Memory B cell (primary cell): ENCODE measurements at regions not wholly inside any gene's neighbourhood (a gene's known extent, or its start where the extent isn't known, plus 50 kb on each side); places are given as distances from the start of the nearest gene placed in this dataset.
"Not testable (repeated sequence)": the region's sequence is repeated elsewhere in the genome, so short reads cannot be mapped to it uniquely, and the experiment has no call there.

Source experiments
- ATAC-seq: fragments of 150-1000 bp; cut with Tn5 transposase; 2 replicates; pipeline ENCODE4 v1.10.0; 2021; ENCODE audit warnings: low read depth, mild to moderate bottlenecking, moderate library complexity
- DNase-seq, 2 donors: peaks; one replicate each; pipeline ENCODE4 v3.0.0; 2022; ENCODE audit warnings: low spot score in 2 of 2
- H3K27ac Mint-ChIP-seq: one replicate; pipeline ENCODE4 v1.8.0; 2022; ENCODE audit warnings: mild to moderate bottlenecking, moderate library complexity, mixed read lengths
- H3K27me3 Mint-ChIP-seq: one replicate; pipeline ENCODE4 v1.8.0; 2022; ENCODE audit warnings: mixed read lengths
- H3K36me3 Mint-ChIP-seq: one replicate; pipeline ENCODE4 v1.8.0; 2022; ENCODE audit warnings: mild to moderate bottlenecking, mixed read lengths
- H3K4me1 Mint-ChIP-seq: one replicate; pipeline ENCODE4 v1.8.0; 2022; ENCODE audit warnings: mixed read lengths
- H3K4me3 Mint-ChIP-seq: one replicate; pipeline ENCODE4 v1.8.0; 2022; ENCODE audit warnings: mild to moderate bottlenecking, moderate library complexity, mixed read lengths
- H3K9me3 Mint-ChIP-seq: one replicate; pipeline ENCODE4 v1.8.0; 2022; ENCODE audit warnings: mixed read lengths

DNA sequence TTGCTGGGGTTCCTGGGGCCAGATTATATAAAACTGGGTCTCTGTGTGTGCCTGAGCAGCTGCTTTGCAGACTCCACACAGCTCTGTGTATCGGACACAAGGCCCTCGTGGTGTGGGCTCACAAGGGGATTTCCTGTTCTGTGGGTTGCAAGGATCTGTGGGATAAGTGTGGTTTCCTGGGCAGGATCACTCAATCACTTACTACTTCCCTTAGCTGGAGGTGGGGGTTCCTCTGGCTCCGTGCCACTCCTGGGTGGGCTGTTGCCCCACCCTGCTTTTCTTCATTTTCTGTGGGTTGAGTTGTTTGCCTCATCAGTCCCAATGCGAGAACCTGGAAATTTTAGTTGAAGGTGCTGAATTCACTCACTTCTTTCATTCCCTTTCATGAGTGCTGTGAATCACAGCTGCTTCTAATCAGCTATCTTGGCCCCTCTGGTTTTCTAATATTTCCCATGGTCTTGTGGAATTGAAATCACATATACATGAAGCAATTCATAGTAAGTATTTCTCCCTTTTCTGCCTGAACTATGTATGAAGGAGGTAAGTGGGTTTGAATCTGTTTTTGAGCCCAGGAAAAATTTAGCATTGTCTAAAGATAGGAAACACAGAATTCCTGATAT is 196.3 kb downstream of the DCDC2C start:
- H3K27ac Mint-ChIP-seq: no peak overlapping the region
- H3K36me3 Mint-ChIP-seq: no peaks in the 10 kb centered on the region
- no peak overlapping the region for H3K4me3 Mint-ChIP-seq
- H3K27me3 Mint-ChIP-seq: peaks cover 8% of the 10 kb centered on the region
- peaks cover 5% of the 10 kb centered on the region for H3K9me3 Mint-ChIP-seq
- DNase-seq (no peak), ATAC-seq (no peak)
- no peaks in the 10 kb centered on the region for H3K4me1 Mint-ChIP-seq

DNA sequence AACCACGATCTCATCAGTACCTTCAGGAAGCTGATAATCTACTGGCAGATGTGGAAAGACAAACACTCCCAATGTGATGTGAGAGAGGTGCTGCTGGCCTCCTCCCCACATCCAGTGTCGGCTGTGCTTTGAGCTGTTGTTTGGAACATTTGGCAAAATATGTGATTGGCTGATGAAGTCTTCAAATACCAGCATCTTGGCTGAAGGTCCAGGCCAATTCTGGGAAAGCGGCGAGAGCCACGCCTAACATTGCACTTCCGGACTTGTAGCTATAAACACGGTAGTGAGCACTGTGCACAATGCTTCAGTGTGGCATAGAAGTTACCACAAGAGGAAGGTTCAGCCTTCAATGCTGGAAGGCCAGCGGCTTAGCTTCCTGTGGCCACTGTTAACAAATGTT is 198.8 kb downstream of the DCDC2C start:
- H3K4me1 Mint-ChIP-seq: no peaks in the 10 kb centered on the region
- no peak for ATAC-seq
- H3K27me3 Mint-ChIP-seq: peaks cover 6% of the 10 kb centered on the region
- H3K4me3 Mint-ChIP-seq: no peak overlapping the region
- peaks cover 1% of the 10 kb centered on the region for H3K9me3 Mint-ChIP-seq
- DNase-seq: no peak
- H3K27ac Mint-ChIP-seq: no peak overlapping the region
- H3K36me3 Mint-ChIP-seq: no peaks in the 10 kb centered on the region

DNA sequence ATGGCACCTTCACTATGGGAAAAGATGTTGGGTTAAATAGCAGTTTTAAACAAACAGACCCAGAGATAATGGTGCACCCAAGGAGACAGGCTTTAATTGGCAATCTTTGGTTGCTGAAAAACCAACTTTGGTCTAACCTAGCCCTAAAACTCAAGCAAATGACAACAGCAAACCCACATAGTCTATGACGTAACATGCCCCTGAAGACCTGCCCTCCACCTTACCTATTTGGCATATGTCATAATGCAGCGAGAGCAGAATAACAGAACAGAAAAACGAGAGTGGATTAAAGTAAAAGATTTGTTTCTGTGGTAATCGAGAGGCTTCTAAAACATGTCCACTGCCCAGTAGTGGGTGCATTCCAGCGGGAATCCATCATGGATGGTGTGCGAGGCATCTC is 200.7 kb downstream of the DCDC2C start:
- Mint-ChIP-seq H3K36me3 (no peaks in the 10 kb centered on the region), H3K4me3 (no peak overlapping the region), H3K27ac (no peak overlapping the region), H3K4me1 (no peaks in the 10 kb centered on the region), H3K9me3 (peaks cover 7% of the 10 kb centered on the region), H3K27me3 (peaks cover 6% of the 10 kb centered on the region)
- ATAC-seq (no peak), DNase-seq (no peak)

DNA sequence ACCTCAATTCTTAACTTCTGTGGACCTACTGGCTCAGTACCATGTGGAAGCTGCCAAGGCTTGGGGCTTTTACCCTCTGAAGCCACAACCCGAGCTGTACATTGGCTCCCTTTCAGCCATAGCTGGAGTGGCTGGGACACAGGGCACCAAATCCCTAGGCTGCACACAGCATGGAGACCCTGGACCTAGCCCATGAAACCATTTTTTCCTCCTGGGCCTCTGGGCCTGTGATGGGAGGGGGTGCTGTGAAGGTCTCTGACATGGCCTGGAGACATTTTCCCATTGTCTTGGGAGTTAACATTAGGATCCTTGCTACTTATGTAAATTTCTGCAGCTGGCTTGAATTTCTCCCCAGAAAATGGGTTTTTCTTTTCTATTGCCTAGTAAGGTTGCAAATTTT is 205.1 kb downstream of the DCDC2C start:
- not testable (repeated sequence) for H3K4me1 Mint-ChIP-seq, DNase-seq, ATAC-seq, H3K27ac Mint-ChIP-seq, H3K27me3 Mint-ChIP-seq, H3K4me3 Mint-ChIP-seq, H3K36me3 Mint-ChIP-seq
- H3K9me3 Mint-ChIP-seq: peaks cover 14% of the 10 kb centered on the region

DNA sequence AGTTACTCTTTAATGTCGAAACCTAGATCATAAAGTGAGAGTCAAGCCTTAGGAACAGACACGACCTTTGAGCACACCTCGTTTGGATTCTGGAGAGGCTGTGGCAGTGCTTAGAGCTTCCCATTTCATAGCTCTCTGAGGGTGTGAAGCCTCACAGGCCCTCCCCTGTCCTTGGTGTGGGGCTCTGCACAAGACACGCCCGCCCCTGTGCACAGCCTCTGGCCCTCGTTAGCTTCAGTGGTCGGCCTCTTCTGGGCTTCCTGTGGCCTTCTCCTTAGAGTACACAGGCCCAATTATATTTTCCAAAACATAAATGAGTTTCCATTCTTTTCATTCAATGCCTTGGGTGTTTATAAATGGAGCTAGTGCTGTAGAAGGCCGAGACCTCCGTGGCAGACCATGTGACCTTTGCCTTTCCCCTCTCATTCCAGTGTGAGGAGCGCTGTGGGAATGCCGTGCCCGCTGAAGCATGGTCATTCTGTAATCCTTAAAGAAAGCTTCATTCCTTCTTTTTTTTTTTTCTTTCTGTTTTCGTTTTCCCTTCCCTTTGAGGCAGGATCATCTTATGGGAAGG is 208.6 kb downstream of the DCDC2C start:
- H3K9me3 Mint-ChIP-seq: peaks cover 14% of the 10 kb centered on the region
- no peaks in the 10 kb centered on the region for H3K36me3 Mint-ChIP-seq
- no peak overlapping the region for H3K27ac Mint-ChIP-seq
- H3K27me3 Mint-ChIP-seq: no peaks in the 10 kb centered on the region
- no peak for DNase-seq
- no peaks in the 10 kb centered on the region for H3K4me1 Mint-ChIP-seq
- no peak for ATAC-seq
- no peak overlapping the region for H3K4me3 Mint-ChIP-seq

DNA sequence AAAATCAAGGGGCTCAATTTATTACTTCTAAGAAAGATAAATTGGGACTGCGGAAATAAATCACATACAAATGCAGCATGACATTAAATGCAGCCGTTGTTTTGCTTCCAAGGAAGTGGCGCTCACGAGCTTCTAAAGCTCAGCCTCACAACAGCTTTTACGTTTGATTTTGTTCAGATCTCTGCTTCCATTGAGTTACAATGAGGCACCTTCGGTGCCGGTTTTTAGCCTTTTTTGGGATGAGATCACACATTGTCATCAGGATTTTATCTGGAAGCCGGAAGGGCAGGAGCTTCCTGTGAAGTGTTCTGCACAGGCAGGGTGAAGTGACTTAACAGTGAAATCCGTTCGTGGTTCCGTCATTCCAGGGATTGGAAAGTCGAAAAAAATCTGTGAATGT is 209.8 kb downstream of the DCDC2C start:
- H3K27ac Mint-ChIP-seq: no peak overlapping the region
- no peak for ATAC-seq
- no peaks in the 10 kb centered on the region for H3K27me3 Mint-ChIP-seq
- no peak for DNase-seq
- no peak overlapping the region for H3K4me3 Mint-ChIP-seq
- H3K4me1 Mint-ChIP-seq: no peaks in the 10 kb centered on the region
- peaks cover 9% of the 10 kb centered on the region for H3K9me3 Mint-ChIP-seq
- H3K36me3 Mint-ChIP-seq: no peaks in the 10 kb centered on the region

DNA sequence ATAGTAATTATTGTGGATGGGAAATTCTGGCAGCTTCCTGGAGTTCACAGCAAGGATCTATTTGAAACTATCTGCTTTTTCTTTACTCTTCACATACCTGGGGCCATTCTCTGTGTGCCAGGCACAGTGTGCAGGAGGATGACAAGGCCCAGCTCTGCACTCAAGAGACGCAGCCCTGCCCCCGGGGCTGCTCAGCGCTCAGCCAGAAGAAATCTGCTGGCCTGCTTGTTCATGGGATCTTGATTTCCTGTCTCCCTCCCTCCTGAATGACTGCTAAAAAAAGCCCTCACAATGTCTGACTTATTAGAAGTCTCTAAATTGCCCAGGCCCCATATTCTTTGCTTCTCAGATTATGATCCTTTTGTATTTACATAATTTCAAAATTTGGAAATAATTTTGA is 210.9 kb downstream of the DCDC2C start:
- Mint-ChIP-seq H3K36me3 (no peaks in the 10 kb centered on the region), H3K27ac (no peak overlapping the region)

DNA sequence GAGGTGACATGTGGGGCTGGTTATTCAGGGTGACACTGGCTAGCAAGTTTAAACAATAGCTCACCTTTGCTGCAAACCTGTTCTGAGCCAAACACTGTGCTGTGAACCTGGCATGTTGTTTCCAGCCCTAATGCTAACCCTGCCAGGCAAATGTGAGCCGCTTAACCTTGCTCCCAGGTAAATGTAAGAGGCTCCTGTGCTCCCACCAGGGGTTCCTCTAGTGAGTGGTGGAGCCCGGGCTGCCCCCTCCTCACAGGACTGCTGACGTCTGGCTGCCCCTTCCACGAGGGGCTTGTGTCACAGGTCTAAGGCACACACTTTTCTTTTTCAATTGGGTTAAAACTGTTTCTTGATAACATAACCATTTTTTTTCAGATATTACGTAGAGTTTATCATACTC is 223.7 kb downstream of the DCDC2C start:
- Mint-ChIP-seq H3K27ac (no peak overlapping the region), H3K4me3 (no peak overlapping the region), H3K36me3 (no peaks in the 10 kb centered on the region), H3K9me3 (no peaks in the 10 kb centered on the region), H3K4me1 (no peaks in the 10 kb centered on the region), H3K27me3 (peaks cover 2% of the 10 kb centered on the region)
- DNase-seq (no peak), ATAC-seq (no peak)

More for the DNA sequence above, 210.9 kb downstream of the DCDC2C start:
- DNase-seq (no peak), ATAC-seq (no peak)
- no peak overlapping the region for H3K4me3 Mint-ChIP-seq
- H3K9me3 Mint-ChIP-seq: peaks cover 6% of the 10 kb centered on the region
- H3K27me3 Mint-ChIP-seq: no peaks in the 10 kb centered on the region
- H3K4me1 Mint-ChIP-seq: no peaks in the 10 kb centered on the region

DNA sequence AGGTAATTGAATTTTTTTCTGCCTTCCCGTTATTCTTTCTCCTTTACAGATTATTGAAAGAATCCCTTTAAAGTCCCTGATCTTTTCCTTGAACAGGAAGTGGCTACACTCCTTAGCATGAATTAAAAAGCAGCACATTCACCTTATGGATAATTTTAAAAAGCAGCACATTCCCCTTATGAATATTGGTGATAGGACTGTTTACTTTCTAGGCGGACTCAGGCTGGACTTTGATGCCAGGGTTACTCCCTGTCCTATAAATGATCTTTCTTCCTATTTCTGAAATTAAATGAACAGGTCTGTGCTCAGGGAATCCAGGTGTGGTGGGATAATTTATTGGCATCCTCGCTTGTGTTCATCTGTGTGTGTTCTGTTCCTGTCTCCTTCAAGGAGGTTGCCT is 226.0 kb downstream of the DCDC2C start:
- Mint-ChIP-seq H3K36me3 (no peaks in the 10 kb centered on the region), H3K4me3 (no peak overlapping the region), H3K27me3 (peaks cover 2% of the 10 kb centered on the region), H3K4me1 (no peaks in the 10 kb centered on the region), H3K27ac (no peak overlapping the region), H3K9me3 (peaks cover 3% of the 10 kb centered on the region)
- DNase-seq (no peak), ATAC-seq (no peak)

DNA sequence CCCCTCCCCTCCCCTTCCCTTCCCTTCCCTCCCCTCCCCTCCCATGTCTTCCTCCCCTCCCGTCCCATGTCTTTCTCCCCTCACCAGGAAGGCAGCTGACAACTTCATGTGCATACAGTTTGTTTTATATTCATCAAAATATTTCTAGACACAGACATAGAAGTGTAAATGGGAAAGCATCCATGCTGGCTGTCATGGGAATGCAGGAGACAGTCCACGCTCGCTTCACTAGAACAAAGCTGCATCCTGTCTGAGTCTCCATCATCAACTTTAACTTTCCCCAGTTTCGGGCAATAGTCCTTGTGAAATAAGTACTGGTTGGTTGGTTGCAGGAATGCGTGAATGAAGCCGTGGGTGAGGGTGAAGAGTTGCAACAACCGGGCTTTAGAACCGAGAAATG is 226.9 kb downstream of the DCDC2C start:
- H3K27ac Mint-ChIP-seq: no peak overlapping the region

DNA sequence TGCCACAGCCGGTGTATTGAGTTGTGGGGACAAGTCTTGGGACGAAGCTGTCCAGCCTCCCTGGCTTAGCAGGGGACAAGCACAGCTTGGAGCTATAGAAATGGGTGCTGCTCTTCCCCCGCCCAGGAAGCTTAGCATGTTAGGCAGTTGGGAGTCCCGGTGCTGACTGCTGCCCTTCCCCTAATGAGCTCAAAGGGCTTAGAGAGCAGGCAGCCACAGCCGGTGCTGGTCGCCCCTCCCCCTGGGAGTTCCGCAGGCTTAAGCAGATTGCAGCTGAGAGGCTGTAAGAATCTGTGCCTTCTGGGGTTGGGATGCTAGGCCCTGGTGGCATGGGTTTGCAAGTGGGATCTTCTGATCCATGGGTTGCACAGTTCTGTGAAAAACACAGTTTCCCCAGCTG is 237.3 kb downstream of the DCDC2C start:
- peaks cover 3% of the 10 kb centered on the region for H3K27me3 Mint-ChIP-seq
- no peak for ATAC-seq

More for the DNA sequence above, 226.9 kb downstream of the DCDC2C start:
- no peak overlapping the region for H3K4me3 Mint-ChIP-seq
- H3K4me1 Mint-ChIP-seq: no peaks in the 10 kb centered on the region
- H3K9me3 Mint-ChIP-seq: peaks cover 3% of the 10 kb centered on the region
- no peak for DNase-seq
- peaks cover 2% of the 10 kb centered on the region for H3K27me3 Mint-ChIP-seq
- no peak for ATAC-seq
- H3K36me3 Mint-ChIP-seq: no peaks in the 10 kb centered on the region

DNA sequence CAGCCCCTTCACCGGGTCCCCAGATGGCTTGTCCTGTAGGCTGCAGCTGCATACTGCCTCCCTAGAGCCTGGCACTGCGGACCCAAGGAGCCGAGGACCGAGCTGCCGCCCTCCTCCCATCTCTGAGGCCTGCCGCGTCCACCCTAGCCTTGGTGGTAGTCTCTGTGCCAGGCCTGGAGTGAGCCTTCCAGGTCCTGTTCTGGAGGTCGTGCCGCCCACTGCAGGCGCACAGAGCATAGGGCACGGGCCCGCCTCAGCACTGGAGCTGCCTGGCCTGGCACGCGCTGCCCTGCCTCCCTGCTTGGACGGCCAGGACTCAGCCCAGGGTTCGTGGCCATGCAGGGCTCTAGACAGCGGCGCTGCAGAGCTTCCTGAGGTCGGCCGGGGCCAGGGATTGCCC is 239.5 kb downstream of the DCDC2C start:
- Mint-ChIP-seq H3K9me3 (peaks cover 2% of the 10 kb centered on the region), H3K4me1 (no peaks in the 10 kb centered on the region), H3K27ac (no peak overlapping the region), H3K27me3 (peaks cover 6% of the 10 kb centered on the region), H3K36me3 (no peaks in the 10 kb centered on the region), H3K4me3 (no peak overlapping the region)
- DNase-seq (no peak), ATAC-seq (no peak)

More for the DNA sequence above, 237.3 kb downstream of the DCDC2C start:
- Mint-ChIP-seq H3K4me1 (no peaks in the 10 kb centered on the region), H3K9me3 (peaks cover 4% of the 10 kb centered on the region), H3K27ac (no peak overlapping the region), H3K4me3 (no peak overlapping the region), H3K36me3 (no peaks in the 10 kb centered on the region)
- DNase-seq: no peak

DNA sequence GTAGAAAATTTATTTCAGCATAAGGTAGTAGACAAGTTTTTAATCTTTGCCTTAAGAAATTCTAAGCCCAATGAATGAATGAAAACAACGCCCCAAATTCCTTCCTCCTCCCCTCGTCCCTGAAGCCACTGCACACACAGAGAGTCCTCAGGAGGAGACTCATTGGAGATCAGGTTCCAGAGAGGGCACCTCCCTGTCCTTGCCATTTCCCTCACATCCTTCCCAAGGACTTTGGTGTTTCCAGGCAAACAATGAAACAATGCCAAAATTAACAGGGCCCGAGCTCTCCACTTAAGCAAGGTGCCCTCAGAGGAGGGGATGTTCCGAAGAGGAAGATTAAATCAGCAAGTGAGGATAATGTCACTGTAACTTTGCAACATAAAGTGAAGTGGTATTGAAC is 240.7 kb downstream of the DCDC2C start:
- Mint-ChIP-seq H3K27me3 (peaks cover 6% of the 10 kb centered on the region), H3K36me3 (no peaks in the 10 kb centered on the region), H3K9me3 (no peaks in the 10 kb centered on the region), H3K27ac (no peak overlapping the region), H3K4me1 (no peaks in the 10 kb centered on the region), H3K4me3 (no peak overlapping the region)
- no peak for DNase-seq
- ATAC-seq: no peak

DNA sequence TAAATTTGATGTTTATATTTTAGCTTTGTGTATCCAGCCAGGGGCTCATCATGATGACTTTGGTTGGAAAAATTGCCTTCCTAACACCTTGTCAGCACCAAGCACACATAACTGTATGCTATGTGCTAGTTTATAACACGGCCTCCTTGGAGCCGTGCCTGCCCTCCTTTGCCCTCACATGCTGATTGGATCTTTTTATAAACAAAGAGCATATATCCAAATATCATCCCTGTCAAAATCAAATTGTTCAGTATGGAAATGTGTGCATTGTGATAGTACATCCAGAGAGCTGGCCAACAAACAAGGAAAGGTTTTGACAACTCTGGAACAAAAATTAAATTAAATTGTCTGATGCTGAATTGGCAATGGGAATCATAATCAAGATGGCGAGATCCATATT is 241.5 kb downstream of the DCDC2C start:
- no peak for DNase-seq
- H3K4me1 Mint-ChIP-seq: no peaks in the 10 kb centered on the region
- H3K9me3 Mint-ChIP-seq: no peaks in the 10 kb centered on the region
- H3K4me3 Mint-ChIP-seq: no peak overlapping the region
- H3K27ac Mint-ChIP-seq: no peak overlapping the region
- peaks cover 6% of the 10 kb centered on the region for H3K27me3 Mint-ChIP-seq
- no peak for ATAC-seq
- H3K36me3 Mint-ChIP-seq: no peaks in the 10 kb centered on the region

DNA sequence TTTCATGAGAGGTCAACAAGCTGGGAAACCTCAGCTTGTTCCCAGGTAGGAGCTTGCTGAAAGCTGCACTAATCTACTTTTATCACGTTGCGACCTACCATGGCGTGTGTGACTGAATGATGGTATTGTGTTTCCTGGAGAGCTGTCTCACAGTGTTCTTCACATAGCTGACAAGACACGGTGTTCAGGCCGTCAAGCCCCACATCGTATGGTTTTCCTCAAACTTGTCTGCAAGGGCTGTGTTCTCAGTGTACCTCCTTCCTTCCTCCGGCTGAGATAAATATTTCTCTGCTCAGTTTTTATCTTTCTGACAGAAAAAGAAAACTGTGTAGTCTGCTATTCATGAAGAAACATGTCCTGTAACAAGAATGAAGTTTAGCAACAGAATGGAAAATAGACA is 244.8 kb downstream of the DCDC2C start:
- Mint-ChIP-seq H3K27me3 (peaks cover 4% of the 10 kb centered on the region), H3K27ac (no peak overlapping the region), H3K36me3 (no peaks in the 10 kb centered on the region), H3K4me3 (no peak overlapping the region), H3K9me3 (no peaks in the 10 kb centered on the region), H3K4me1 (no peaks in the 10 kb centered on the region)
- ATAC-seq (no peak), DNase-seq (no peak)
